Femur (tissue), 1 donor: ENCODE measurements at regions not wholly inside any gene's neighbourhood (a gene's known extent, or its start where the extent isn't known, plus 50 kb on each side); places are given as distances from the start of the nearest gene placed in this dataset.

Experiments
- DNase-seq: peaks from one replicate; pipeline ENCODE4 v3.0.0-alpha.2; 2017

DNA sequence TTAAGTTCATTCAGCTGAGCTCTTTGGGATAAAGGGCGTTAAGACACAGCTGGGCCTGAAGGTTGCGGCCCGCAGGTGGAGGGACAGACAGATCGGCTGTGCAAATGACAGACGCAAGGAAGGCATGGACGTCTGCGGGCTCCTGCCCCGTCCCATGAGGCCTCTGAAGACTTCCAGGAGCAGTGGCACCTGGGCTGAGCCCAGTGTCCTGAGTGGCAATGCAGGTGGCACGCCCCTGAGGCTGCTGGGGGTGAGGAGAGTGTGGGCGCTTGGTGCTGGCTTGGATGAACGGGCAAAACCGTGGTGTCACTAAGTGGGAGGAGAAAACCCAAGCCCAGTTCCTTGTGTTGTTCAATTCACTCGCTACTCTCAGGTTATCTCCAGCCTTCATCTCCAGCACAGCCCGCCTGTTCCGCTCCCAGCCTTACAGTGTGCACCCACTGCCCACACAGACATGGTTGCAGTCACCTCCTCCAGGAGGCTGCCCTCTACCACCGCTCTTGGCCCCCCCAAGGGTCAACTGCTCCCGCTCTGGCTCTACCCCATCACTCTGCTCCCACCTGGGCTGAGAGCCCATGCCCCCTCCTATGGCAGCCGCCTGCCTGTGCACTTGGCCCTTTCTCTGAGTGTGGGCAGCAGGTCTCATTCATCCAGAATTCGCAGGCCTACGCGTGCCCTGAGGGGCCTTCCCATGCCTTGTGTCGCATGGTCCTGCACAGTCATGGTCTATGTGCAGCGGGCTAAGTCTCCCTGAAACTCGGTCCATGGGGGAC, 50.3 kb downstream of the PTGR3 start:
- no peak for DNase-seq

DNA sequence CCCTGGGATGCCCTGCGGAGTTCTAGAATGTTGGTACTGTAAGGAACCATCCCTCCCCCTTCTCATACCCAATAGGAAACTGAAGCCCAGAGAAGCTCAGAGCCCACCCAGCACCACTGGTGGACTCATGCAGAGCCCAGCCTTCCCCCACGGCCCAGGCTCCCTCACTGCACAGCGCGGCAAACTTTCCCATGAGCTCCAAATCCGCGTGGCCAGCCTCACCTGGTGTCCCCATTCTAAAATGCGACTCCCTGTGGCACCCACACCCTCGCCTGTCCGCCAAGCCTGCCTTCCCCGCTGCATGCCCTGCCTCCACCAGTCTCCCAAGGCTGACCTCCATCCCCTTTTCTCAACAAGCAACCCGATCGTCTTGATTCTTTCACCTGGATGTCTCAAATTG, 51.1 kb downstream of the PTGR3 start:
- DNase-seq: no peak

DNA sequence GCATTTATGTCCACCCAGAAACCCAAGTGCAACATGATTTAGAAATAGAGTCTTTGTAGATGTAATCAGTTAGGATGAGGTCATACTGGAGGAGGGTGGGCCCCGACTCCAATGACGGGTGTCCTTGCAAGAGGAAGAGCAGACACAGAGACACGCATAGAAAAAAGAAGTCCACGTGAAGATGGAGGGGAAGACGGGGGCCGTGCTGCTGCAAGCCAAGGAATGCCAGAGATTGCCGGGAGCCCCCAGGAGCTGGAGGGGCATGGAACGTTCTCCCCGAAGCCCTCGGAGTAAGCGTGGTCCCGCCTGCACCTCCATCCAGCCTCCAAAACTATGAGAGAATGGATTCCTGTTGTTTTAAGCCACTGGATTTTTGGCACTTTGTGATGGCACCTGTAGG, 51.6 kb downstream of the PTGR3 start:
- no peak for DNase-seq

DNA sequence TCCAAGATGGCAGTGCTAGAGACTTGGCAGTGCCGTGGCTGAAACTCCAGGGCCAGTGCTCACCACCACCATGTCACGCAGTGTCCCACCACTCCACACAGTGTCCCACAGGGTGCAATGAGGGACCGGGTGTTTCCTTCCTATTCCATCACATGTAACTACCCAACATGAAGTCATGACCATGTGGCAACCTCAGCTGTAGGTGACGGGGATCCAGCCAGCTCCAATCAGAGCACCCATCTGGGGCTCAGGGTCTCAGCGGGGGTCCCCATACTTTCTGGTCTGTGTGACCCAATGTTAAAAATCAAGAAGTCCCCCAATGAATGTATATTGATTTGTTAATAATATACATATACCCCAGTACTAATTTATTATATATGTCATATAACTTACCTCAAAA, 52.1 kb downstream of the PTGR3 start:
- no peak for DNase-seq

DNA sequence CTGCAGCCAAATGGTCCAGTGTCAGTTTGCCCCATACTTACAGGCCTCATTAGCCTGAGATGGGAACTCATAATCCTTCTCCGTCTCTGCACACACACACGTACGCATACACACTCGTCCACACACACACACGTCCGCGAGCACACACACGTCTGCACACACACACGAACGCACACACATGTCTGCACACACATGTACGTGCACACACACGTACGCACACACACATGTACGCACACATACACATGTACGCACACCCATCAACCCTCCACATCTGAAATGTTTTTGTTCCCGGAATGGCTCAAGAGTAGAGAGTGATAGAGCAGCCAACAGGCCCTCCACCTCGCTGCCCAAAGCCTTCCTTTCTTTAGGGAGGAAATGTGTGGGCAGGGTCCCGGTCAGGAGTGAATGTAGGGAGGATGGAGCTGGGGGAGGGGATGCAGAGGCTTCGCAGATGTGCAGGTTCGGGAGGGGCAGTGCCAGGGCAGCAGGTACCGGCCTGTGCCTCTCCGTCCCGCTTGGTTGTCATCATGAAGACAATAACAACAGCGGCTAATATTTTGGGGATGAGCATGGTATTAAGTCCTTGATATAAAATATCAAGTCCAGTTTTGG, 52.7 kb downstream of the PTGR3 start:
- DNase-seq: no peak

DNA sequence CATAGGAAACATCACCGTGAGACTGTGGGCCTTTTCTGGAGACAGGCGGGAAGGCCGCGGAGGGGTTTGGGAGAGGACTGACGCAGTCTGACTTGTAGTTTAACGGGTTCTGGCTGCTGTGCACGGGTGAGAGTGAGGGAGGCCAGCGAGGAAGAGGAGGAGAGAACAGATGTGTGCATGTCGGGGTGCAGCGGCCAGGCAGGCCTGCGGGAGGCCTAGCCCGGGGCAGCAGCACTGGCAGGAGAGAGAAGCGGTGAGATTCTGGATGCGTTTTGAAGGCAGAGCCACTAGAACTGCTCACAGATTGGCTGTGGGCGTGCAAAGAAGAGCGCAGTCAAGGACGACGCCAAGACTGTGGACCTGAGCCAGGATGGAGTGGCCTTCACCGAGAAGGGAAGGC, 53.9 kb downstream of the PTGR3 start:
- DNase-seq: no peak

DNA sequence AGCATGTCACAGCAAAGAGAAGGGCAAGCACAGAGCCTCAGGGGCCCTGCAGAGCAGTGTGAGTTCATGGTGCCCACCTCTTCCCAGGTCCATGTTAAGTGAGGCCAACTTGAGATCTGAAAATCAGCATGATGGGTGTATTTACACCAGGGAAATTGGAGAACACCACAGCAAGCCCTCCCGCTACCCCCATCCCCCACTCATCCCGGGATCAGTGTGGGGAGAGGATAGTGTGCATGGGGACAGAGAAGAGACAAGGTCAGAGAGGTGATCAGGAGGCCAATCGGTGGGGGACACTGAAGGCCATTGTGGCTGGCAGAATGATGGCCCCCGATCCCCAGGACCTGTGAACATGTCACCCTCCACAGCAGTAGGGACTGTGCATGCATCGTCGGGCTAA, 54.7 kb downstream of the PTGR3 start:
- DNase-seq: no peak

DNA sequence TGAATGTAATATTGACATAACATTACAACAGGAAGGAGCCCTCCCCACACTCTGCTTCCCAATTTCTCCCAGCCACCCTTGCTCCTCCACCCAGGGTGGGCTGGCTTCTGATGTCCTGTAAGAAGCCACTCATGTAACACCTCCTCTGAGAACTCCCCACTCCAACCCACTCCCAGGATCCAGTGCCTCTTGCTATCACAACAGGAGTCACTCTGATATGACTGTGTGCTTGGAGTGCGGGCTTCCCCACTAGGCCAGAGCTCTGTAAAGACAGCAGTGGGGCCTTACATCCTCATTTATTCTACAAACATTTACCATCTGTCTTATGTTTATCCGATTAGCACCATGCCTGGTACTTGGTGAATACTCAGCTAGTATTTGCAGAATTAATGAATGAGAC, 65.1 kb downstream of the PTGR3 start:
- no peak for DNase-seq

DNA sequence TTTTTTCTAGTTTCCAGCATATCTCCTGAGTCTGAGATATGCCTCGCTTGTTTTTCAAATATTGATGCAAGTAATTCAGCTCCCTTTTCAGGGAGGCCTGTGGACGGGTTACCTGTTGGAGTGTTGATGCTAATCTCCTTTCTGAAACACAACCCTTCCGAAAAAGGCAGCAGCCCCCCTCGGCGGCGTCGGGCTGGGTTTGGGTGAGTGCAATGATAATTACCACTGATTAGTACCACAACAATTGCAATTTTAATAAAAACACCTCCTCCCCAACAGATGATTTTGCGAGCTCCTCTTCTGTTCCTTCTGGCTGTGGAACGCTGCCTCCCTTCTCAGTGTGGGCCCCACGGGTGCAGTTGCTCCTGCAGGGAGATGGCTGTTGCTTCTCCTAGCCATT, 66.3 kb downstream of the PTGR3 start:
- DNase-seq: no peak

DNA sequence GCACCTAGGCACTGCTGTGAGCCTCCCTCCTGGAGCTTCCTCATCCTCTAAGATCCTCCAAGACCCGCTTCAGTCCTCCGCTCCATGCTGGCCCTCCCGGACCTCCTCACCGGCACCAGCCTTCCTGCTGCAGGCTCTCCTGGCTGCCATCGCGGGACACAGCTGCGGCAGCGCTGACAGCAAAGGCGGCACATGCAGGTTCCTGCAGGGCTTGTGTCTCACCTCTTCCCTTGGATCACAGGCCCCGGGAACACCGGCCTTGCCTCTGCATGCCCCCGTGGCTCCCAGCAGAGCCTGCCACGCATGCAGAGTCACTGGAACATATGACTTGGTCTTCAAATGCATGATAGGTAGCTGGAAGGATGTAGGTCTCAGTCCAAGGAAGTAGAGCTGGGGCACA, 67.2 kb downstream of the PTGR3 start:
- no peak for DNase-seq

DNA sequence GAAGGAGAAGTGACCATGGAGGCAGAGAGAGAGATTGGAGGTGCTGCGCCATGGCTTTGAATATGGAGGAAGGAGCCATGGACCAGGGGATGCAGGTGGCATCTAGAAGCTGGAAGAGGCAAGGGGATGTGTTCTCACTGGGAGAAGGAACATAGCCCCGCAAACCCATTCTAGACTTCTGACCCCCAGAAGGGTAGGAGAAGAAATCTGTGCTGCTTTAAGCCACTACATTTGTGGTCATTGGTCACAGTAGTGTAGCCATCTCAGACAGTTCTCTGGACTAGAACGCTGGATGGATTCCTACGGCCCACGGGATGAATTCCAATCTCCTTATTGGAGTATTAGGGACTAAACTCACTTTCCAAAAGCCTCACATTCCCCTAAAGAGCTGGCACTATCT, 67.8 kb downstream of the PTGR3 start:
- no peak for DNase-seq

DNA sequence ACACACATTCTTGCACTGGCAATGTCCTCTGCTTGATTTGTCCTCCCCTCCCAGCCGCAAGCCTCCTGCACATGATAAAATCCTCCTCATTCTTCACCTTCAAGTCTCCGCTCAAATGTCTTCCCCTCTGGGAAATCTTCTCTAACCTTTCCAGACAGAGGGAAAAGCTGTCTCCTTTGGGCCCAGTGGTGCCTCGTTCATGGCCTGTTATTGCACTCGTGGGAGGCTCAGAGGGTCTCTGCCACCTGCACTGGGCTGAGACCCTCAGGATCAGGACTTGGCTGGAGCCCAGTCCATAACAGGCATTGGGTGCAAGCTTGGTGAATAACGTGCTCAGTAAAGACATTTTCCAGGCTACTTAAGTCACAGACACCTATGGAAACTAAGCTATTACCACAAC, 68.6 kb downstream of the PTGR3 start:
- no peak for DNase-seq

DNA sequence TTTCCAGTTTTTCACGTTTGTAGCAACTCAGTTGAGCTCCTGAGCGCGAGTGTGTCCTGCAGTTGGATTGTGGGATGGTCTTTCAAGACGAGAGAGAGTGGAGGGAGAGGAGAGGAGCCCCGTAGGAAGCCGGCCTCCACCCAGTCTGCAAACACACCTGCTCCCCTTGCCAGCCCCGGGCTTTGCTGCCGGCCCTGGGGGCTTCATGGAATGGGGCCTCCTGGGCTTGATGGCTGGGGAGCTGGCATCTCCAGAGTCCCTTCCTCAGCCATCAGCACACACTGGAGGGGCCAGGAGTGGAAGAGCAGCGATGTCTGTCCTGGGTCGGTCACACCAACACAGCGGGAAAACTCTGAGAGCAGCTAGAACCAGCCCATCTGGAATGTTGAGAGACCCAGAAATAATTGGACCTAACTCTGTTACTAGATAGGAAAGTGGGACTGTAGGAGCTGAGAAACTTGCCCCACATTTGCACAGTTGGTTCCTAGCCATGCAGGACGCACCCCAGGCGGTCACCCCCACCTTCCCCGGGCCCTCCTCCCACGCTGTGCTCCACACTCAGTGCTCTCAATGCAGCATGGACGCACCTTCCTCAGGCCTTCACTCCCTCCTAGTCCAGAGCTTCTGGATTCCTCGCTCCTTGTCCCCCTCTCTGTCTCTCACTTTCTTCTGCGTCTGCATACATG, 69.6 kb downstream of the PTGR3 start:
- DNase-seq: no peak

DNA sequence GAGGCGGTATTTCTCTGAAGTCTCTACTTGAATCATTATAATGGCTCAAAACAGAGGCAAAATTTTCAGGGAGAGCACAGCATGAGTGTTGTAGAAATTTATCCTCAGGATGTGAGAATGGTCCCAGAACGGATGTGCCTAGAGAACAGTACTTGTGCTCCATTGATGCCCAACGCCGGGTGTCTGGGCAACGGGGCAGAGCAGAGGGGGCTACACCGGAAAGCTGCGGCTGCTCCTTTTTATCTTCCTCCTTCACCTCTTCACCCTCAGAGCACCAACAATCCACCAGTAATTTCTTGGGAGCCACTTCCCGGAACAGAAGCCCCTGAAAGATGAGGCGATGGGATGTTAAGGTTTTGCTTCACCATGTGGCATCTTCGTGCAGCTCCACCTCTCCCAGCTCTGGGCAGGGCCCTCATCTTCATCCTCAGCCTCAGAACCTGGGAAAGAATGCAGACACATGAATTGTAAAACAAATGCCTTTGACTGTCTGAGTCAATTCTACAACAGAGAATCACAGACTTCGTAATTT, 71.5 kb downstream of the PTGR3 start:
- DNase-seq: no peak

DNA sequence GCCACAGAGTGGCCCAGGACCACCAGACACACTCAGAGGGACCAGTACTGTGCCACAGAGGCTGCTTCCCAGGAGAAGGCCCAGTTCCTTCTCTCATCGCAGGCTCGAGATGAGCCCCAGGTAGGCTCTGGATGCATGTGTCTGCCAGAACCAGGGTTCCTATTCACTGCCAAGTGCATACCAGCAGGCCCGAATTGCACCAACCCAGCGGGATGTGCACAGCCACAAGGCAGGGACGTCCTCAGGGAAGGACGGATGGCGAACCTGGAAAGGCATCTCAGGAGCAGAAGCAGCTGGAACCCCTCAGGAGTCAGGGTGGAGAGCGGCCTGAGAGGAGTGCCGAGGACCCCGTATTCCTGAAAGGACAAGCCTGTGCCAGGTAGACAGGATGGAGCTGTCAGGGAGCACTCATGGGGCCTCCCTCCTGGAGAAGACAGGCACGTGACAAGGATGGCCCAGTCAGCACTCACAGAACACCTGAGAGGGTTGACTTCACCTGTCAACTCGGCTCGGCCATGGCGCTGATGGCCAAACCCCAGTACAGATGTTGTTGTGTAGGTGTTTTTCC, 73.7 kb downstream of the PTGR3 start:
- no peak for DNase-seq

DNA sequence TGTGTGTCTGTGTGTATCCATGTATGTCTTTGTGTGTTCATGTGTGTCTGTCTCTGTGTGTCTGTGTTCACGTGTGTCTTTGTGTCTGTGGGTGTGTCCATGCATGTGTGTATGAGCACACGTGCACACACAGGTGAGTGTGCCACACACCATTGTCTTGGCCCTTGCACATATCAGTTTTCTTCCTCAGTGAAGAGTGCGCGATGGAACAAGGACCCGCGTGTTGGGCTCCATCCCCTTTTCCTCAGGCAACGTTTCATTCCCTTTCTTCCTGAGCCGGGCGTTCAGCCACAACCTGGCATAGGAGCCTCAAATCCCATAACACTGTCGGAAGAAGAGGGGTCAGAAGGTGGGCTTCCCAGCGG, 74.3 kb downstream of the PTGR3 start:
- DNase-seq: no peak

DNA sequence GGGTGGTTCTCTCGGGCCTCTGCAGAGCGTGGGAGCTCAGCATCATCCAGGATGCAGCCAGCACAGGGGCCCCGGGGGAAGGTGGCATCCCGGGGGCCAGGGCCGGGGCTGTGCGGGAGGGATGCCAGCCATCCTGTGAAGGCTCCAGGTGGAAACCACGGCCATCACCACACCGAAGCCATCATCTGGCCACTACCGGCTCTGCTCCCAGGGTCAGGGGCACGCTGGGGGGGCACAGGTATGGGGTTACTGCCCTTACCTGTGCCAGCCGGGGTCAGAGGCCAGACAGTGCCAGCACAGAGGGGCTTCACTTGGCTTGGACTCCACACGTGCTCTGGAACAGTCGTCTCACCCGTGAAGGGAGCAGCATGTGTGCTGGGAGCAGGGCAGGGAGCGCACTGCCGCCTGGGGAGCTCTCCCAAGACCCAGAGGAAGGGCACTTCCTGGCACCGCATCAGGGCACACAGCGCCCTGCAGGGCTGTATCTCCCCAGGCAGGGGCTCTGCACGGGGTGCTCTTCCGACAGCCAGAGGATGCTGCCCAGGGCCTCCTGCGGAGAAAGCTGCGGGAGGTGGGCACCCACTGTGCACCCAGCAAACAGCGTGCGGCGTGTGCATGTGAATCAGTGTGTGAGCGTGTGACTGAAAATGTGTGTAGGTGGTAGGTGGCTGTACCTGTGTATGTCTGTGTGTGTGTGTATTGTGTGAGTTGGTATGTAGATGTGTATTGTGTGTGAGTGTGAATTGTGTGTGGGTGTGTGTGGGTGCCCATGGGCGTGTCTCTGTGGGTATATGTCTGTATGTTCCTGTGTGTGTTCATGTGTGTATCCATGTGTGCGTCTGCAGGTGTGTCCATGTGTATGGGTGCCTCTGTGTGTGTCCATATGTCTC, 75.0 kb downstream of the PTGR3 start:
- no peak for DNase-seq

DNA sequence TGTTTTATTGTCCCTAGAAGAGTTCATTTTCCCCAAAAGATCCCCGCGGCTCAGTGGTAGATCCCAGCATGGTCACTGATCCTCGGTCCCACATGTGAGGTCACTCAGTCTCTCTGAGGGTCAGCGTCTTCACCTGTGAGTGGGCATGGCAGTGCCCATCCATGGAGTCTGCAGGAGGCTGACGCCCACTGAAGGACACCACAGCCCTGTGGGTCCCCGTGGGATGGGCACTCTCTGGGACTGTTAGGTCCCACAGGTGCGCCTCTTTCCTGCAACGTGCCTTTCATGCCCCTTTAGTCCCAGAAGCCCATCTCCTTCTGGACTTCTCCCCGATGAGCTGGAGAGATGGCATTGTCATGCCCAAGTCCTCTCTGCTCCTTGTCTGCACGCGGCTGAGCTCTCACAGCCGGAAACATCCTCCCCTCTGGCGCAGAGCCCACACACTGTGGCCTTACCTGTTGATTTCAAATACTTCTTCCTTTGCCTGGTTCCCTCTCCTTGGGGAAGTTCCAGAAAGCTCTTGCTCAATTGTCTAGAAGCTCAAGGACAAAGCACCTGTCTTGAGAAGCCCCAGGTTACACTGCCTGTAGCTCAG, 75.9 kb downstream of the PTGR3 start:
- DNase-seq: no peak

DNA sequence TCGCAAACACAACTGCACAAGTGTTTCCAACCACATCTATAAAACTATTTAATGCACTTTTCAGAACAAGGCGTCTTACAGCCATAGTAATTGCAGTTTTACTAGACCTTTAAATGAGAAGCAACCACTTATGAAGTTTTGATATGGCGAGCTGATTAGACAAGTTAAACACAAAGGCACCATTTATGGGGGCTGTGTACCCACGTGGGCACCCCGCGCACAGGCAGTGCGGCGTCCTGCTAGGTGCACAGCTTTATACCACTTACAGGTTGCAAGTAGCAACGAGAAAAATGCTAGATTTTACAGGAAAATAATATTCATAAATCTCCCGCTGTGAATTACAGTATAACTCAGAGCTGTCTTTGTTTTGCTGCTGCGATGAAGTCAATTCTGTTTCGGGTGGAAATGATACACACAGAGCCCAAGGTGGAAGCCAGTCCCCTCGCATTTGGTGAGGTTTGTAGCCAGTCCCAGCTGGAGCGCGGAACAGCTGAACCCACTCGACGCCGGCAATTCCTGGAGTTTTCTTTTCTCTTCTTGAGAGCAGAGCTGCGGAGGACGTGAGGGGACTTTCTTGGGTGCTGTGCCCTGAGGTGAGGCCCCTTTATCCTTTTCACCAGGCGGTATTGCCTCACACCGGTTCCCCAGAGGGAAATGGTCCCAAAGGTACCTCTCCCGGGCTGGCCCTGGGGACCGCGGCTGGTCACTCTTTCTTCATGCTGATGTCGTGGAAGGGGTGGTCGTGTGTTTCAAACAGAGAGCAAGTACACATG, 76.7 kb downstream of the PTGR3 start:
- DNase-seq: no peak

DNA sequence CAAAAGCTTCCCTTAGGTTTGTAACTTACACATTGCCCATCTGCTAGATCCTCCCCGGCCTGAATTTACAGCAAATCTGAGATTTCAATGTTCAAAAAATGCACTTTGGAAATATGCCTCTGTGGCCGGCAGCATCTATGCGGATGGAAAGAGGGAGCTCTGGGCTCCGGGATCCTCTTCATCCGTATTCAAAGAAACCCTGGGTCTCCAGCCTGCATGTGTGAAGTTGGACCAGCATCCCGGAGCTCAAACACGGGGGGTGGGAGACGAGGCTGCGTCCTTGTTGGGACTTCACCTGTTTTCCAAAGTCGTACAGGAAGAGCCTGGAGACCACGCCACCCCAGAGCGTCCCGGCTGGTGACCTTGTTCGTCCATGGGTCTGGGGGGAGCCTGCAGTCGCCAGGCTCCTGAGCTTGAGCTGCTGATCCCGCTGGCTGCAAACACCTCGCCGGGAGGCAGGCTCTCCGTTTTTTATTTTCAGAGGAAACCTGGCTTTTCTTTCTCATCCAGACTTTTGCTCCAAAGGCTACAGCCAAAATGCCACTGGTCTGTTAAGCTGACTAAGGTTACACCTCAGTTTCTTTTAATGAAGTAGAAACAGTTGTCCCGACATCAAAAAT, 77.4 kb downstream of the PTGR3 start:
- DNase-seq: no peak
